ENCODE measurements at regions not wholly inside any gene's neighbourhood (a gene's known extent, or its start where the extent isn't known, plus 50 kb on each side); places are given as distances from the start of the nearest gene placed in this dataset.

DNA sequence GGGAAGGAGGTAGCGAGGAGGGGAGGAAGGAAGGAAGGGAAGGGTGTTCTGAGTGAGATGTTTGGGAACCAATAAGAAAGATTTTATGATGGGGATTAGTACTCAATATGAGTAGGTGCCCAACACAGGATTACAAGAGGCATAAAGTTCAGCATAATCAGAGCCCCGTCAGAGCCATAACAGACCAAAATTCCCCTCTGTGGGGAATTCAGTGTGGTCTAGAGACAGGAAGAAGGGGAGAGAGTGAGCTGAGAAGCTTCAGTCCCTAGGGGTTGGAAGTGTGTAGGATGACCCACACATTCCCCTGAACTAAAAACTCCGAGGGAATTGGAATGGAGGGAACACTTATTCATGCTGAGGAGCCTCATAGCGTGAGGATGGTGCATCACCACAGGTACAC is 160.3 kb upstream of the SASH1 start (continued):
- no peak for TF ChIP-seq POU5F1 (IDR thresholded peaks at IDR 0.05; ENCODE audit: low read depth, low read length)
- no peak for TF ChIP-seq ATF3 (IDR thresholded peaks at IDR 0.05; ENCODE audit: insufficient read depth, low read depth, low read length)

All from H1 (cell line).